Right hindlimb (tissue), 1 donor: ENCODE measurements at regions not wholly inside any gene's neighbourhood (a gene's known extent, or its start where the extent isn't known, plus 50 kb on each side); places are given as distances from the start of the nearest gene placed in this dataset.
"Not testable (repeated sequence)": the region's sequence is repeated elsewhere in the genome, so short reads cannot be mapped to it uniquely, and the experiment has no call there.

ENCODE experiments used
- DNase-seq: peaks from one replicate; pipeline ENCODE4 v3.0.0-alpha.2; 2018

GRCh38 chr9:93809204-93809940, 145.8 kb downstream of the BARX1 start:
- no peak for DNase-seq

GRCh38 chr9:93808115-93809029, 146.8 kb downstream of the BARX1 start:
- no peak for DNase-seq

DNA sequence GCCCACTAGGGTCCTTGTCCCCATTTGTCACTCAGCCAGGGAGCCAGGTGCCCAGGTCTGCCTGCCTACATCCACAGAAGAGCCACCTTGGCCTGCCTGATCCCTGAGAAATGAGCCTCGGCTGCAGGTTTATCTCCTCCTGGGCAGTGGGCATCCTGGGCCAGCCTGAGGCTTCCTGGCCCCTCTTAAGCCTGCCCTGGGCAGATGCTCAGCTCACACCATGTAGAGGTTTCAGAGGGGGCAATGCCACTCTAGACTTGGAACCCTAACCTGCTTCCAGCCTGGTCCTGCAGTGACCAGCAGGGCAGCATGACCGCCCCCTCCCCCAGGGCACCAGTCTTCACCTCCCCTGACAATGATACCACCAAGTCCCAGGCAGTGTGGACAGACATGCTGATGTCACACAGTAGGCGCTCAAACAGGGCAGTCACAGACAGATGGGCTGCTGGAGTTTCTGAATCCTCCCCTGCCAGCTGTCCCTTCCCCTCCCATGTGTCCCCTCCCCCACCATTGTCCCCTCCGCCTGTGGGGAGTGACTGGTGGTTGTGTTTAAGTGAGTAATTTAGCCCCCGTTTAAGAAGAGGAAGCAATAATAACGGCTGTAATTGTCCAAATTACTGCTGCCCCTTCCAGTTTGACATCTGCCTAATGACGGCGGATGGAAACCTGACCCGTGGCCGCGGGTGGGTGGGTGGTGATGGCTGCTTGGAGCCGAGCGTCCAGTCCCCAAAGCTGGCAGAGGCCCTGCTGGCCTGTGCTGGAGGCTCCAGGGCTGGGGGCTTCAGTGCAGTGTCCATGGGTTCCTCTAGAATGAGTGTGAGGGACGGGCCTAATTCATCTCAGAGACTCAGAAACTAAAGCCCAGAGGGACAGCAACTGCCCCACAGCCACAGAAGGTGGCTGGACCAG, 147.7 kb downstream of the BARX1 start:
- DNase-seq = no peak

GRCh38 chr9:93801581-93802284, 153.4 kb downstream of the BARX1 start:
- DNase-seq = no peak

- DNase-seq = no peak
Observed at GRCh38 chr9:93801120-93801519, 154.0 kb downstream of the BARX1 start.

- DNase-seq = no peak
Observed at GRCh38 chr9:93792358-93792757, 162.8 kb downstream of the BARX1 start.

DNA sequence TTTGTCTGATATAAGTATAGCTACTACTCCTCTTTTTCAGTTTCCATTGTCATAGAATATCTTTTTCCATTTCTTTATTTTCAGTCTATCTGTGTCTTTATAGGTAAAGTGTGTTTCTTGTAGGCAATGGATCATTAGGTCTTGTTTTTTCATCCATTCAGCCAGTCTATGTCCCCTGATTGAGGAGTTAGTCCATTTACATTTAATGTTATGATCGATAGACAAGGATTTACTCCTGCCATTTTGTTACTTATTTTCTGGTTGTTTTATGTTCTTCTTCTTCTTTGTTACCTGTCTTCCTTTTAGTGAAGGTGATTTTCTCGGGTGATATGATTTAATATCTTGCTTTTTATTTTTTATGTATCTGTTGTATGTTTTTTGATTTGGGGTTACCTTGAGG, 169.0 kb downstream of the BARX1 start:
- DNase-seq = no peak

DNA sequence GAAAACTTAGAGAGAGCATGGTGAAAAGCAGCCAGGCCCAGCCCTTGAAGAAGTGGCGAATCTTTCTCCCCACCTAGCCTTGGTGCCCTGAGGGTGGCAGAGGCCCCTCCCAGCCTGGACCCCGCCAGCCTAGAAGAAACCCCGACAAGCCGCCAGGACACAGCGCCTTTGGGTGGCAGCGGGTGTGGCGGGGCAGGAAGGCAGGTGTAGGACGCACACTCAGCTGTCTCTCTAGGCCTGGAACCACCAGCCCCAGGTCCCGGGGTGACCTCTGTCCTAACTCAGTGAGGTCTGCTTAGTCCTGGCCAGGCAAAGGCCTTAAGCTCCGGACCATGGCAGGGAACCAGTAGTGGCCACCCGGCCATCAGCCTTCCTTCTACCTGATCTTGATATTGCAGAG, 178.3 kb downstream of the BARX1 start:
- DNase-seq = no peak

DNA sequence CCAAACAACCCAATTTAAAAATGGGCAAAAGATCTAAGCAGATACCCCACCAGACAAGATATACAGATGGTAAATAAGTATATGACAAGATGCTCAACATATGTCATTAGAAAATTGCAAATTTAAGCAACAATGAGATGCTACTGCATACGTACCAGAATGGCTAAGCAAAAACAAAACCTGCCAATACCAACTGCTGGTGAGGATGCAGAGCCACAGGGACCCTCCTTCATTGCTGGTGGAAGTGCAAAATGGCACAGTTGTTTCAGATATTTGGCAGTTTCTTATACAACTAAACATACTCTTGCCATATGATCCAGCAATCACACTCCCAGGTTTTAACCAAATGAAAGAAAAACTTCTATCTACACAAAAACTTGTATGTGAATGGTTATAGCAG, 178.9 kb downstream of the BARX1 start:
- no peak for DNase-seq

GRCh38 chr9:93774331-93775102, 180.6 kb downstream of the BARX1 start:
- no peak for DNase-seq

GRCh38 chr9:93771276-93771675, 183.9 kb downstream of the BARX1 start:
- no peak for DNase-seq

- no peak for DNase-seq
Observed at GRCh38 chr9:93761822-93762221, 185.4 kb downstream of the PHF2 start.

- no peak for DNase-seq
Observed at GRCh38 chr9:93750045-93750444, 173.7 kb downstream of the PHF2 start.

DNA sequence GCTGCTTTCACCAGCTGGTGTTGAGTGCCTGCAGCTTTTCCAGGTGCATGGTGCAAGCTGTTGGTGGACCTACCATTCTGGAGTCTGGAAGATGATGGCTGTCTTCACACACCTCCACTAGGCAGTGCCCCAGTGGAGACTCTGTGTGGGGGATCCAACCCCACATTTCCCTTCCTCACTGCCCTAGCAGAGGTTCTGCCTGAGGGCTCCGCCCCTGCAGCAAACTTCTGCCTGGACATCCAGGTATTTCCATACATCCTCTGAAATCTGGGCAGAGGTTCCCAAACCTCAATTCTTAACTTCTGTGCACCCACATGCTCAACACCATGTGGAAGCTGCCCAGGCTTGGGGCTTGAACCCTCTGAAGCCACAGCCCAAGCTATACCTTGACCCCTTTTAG, 172.4 kb downstream of the PHF2 start:
- not testable (repeated sequence) for DNase-seq

DNA sequence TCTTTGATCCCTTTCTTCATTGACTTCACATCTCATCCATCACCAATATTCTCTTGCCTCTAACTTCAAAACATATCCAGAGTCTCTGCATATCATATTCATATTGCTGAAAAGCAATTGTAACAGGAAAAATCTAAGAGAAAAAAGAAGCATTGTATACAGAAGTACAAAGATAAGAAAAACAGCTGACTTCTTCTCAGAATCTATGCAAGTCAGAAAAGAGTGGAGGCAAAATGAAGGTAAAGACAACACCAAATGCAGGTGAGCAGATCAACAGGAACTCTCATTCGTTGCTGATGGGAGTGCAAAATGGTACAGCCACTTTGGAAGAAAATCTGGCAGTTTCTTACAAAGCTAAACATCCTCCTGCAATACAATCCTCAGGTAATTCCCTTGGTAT, 155.6 kb downstream of the PHF2 start:
- DNase-seq = no peak

GRCh38 chr9:93730648-93731047, 154.3 kb downstream of the PHF2 start:
- no peak for DNase-seq

DNA sequence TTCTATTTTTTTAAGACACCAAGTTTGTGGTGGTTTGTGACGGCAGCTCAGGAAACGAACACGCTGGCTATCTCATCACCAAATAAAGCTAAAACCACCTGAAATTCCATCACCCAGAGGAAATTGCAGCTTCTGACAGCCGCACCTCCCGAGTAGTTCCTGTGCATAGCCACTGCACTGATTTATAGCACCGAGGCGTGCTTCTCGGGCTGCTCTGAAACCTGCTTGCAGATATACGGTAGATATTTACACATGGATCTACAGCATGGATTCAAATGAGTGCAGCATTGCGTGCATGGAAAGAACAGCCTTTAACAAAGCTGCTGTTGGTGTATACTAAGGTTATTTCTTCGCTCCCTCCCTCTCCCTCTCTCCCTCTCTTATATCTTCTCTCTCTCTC, 153.8 kb downstream of the PHF2 start:
- no peak for DNase-seq
